ENCODE measurements at regions not wholly inside any gene's neighbourhood (a gene's known extent, or its start where the extent isn't known, plus 50 kb on each side); places are given as distances from the start of the nearest gene placed in this dataset.

GRCh38 chr5:174356536-174356935, 311.0 kb downstream of the NSG2 start:
- no peak for DNase-seq (ENCODE audit: extremely low read depth in 1 of 2, low read depth in 1 of 2)

GRCh38 chr5:174358276-174358675, 312.8 kb downstream of the NSG2 start:
- no peak for DNase-seq (ENCODE audit: extremely low read depth in 1 of 2, low read depth in 1 of 2)

- DNase-seq (ENCODE audit: extremely low read depth in 1 of 2, low read depth in 1 of 2): no peak
These were observed 313.6 kb downstream of the NSG2 start for GRCh38 chr5:174359071-174359470.

- no peak for DNase-seq (ENCODE audit: extremely low read depth in 1 of 2, low read depth in 1 of 2)
These were observed 317.0 kb downstream of the NSG2 start for GRCh38 chr5:174362514-174362913.

- DNase-seq (ENCODE audit: extremely low read depth in 1 of 2, low read depth in 1 of 2): no peak
These were observed 318.4 kb downstream of the NSG2 start for GRCh38 chr5:174363934-174364333.

GRCh38 chr5:174364676-174365075, 319.2 kb downstream of the NSG2 start:
- DNase-seq (ENCODE audit: extremely low read depth in 1 of 2, low read depth in 1 of 2): no peak

- no peak for DNase-seq (ENCODE audit: extremely low read depth in 1 of 2, low read depth in 1 of 2)
These were observed 326.1 kb downstream of the NSG2 start for GRCh38 chr5:174371600-174372094.

GRCh38 chr5:174374206-174374605, 328.7 kb downstream of the NSG2 start:
- DNase-seq (ENCODE audit: extremely low read depth in 1 of 2, low read depth in 1 of 2): no peak

GRCh38 chr5:174376056-174376455, 330.6 kb downstream of the NSG2 start:
- no peak for DNase-seq (ENCODE audit: extremely low read depth in 1 of 2, low read depth in 1 of 2)

GRCh38 chr5:174376726-174377373, 331.3 kb downstream of the NSG2 start:
- DNase-seq (ENCODE audit: extremely low read depth in 1 of 2, low read depth in 1 of 2): no peak

- DNase-seq (ENCODE audit: extremely low read depth in 1 of 2, low read depth in 1 of 2): no peak
These were observed 332.8 kb downstream of the NSG2 start for GRCh38 chr5:174378121-174378874.

- DNase-seq (ENCODE audit: extremely low read depth in 1 of 2, low read depth in 1 of 2): no peak
These were observed 334.8 kb downstream of the NSG2 start for GRCh38 chr5:174380311-174380710.

GRCh38 chr5:174381241-174381640, 335.7 kb downstream of the NSG2 start:
- DNase-seq (ENCODE audit: extremely low read depth in 1 of 2, low read depth in 1 of 2): no peak

GRCh38 chr5:174383210-174384167, 338.0 kb downstream of the NSG2 start:
- DNase-seq (ENCODE audit: extremely low read depth in 1 of 2, low read depth in 1 of 2): no peak

- DNase-seq (ENCODE audit: extremely low read depth in 1 of 2, low read depth in 1 of 2): no peak
These were observed 339.0 kb downstream of the NSG2 start for GRCh38 chr5:174384509-174384947.

- no peak for DNase-seq (ENCODE audit: extremely low read depth in 1 of 2, low read depth in 1 of 2)
These were observed 338.1 kb upstream of the MSX2 start for GRCh38 chr5:174386306-174386705.

- no peak for DNase-seq (ENCODE audit: extremely low read depth in 1 of 2, low read depth in 1 of 2)
These were observed 337.5 kb upstream of the MSX2 start for GRCh38 chr5:174386846-174387245.

GRCh38 chr5:174387448-174387847, 336.9 kb upstream of the MSX2 start:
- DNase-seq (ENCODE audit: extremely low read depth in 1 of 2, low read depth in 1 of 2): no peak

- DNase-seq (ENCODE audit: extremely low read depth in 1 of 2, low read depth in 1 of 2): no peak
These were observed 331.5 kb upstream of the MSX2 start for GRCh38 chr5:174392892-174393291.

- DNase-seq (ENCODE audit: extremely low read depth in 1 of 2, low read depth in 1 of 2): no peak
These were observed 327.8 kb upstream of the MSX2 start for GRCh38 chr5:174396541-174396940.

- no peak for DNase-seq (ENCODE audit: extremely low read depth in 1 of 2, low read depth in 1 of 2)
These were observed 327.2 kb upstream of the MSX2 start for GRCh38 chr5:174397206-174397605.

Data from activated CD8-positive, alpha-beta memory T cell treated with anti-CD3 and anti-CD28 coated beads for 1 hour (primary cell).